Loucy (cell line): ENCODE measurements at regions not wholly inside any gene's neighbourhood (a gene's known extent, or its start where the extent isn't known, plus 50 kb on each side); places are given as distances from the start of the nearest gene placed in this dataset.

ENCODE experiments used
- H2AFZ ChIP-seq: fragments of 200-600 bp; sonication (generic); 2 replicates; pipeline ENCODE4 v1.6.0; 2016; ENCODE audit warnings: antibody characterized with exemption, mild to moderate bottlenecking, low read length, moderate library complexity
- H3F3A ChIP-seq: fragments of 200-600 bp; 2 replicates; pipeline ENCODE4 v1.6.0; 2016; ENCODE audit warnings: antibody characterized with exemption, low read depth, mild to moderate bottlenecking
- H3K27me3 ChIP-seq: fragments of 200-600 bp; sonication (generic); 2 replicates; pipeline ENCODE4 v1.6.1; 2014; ENCODE audit warnings: low read length, mild to moderate bottlenecking; ENCODE audit not compliant: insufficient read depth, poor library complexity, severe bottlenecking
- H3K36me3 ChIP-seq: fragments of 200-600 bp; sonication (generic); 2 replicates; pipeline ENCODE4 v1.6.1; 2016; ENCODE audit warnings: low read length; ENCODE audit not compliant: insufficient read depth
- H3K4me1 ChIP-seq: fragments of 200-600 bp; sonication (generic); 2 replicates; pipeline ENCODE4 v1.5.1; 2014; ENCODE audit warnings: low read length, mild to moderate bottlenecking; ENCODE audit not compliant: insufficient read depth, poor library complexity, severe bottlenecking
- H3K4me2 ChIP-seq: fragments of 200-600 bp; sonication (generic); 2 replicates; pipeline ENCODE4 v1.6.0; 2014; ENCODE audit warnings: antibody characterized with exemption, low read length, low read depth, mild to moderate bottlenecking; ENCODE audit not compliant: poor library complexity, severe bottlenecking
- H3K4me3 ChIP-seq: fragments of 200-600 bp; sonication (generic); 2 replicates; pipeline ENCODE4 v1.5.1; 2014; ENCODE audit warnings: low read length, mild to moderate bottlenecking, mixed read lengths; ENCODE audit not compliant: poor library complexity, severe bottlenecking
- H3K79me2 ChIP-seq: fragments of 200-600 bp; sonication (generic); 2 replicates; pipeline ENCODE4 v1.6.1; 2014; ENCODE audit warnings: low read length; ENCODE audit not compliant: insufficient read depth
- H3K9ac ChIP-seq: fragments of 200-600 bp; sonication (generic); 2 replicates; pipeline ENCODE4 v1.6.0; 2014; ENCODE audit warnings: mild to moderate bottlenecking, low read depth, low read length, moderate library complexity; ENCODE audit not compliant: poor library complexity, severe bottlenecking
- H3K9me2 ChIP-seq: fragments of 200-600 bp; sonication (generic); replicated peaks from 2 replicates; pipeline ENCODE4 v1.6.1; 2016; ENCODE audit warnings: low read depth, low read length, mixed read lengths
- H3K9me3 ChIP-seq: fragments of 200-600 bp; sonication (generic); 2 replicates; pipeline ENCODE4 v1.6.1; 2014; ENCODE audit warnings: mild to moderate bottlenecking, antibody characterized with exemption, low read length, low read depth; ENCODE audit not compliant: insufficient read depth
- H4K20me1 ChIP-seq: fragments of 200-600 bp; sonication (generic); 2 replicates; pipeline ENCODE4 v1.6.0; 2014; ENCODE audit warnings: antibody characterized with exemption, low read length, mild to moderate bottlenecking; ENCODE audit not compliant: insufficient read depth, poor library complexity, severe bottlenecking
- CTCF ChIP-seq: fragments of 200-600 bp; sonication (generic); conservative IDR thresholded peaks from 2 replicates; pipeline ENCODE4 v1.5.1; 2014; ENCODE audit warnings: mild to moderate bottlenecking, antibody characterized with exemption, low read length
- EZH2phosphoT487 ChIP-seq: fragments of 200-600 bp; IDR thresholded peaks from 2 replicates; pipeline ENCODE4 v1.6.1; 2018; ENCODE audit warnings: antibody characterized with exemption, mild to moderate bottlenecking, moderate library complexity, borderline replicate concordance

DNA sequence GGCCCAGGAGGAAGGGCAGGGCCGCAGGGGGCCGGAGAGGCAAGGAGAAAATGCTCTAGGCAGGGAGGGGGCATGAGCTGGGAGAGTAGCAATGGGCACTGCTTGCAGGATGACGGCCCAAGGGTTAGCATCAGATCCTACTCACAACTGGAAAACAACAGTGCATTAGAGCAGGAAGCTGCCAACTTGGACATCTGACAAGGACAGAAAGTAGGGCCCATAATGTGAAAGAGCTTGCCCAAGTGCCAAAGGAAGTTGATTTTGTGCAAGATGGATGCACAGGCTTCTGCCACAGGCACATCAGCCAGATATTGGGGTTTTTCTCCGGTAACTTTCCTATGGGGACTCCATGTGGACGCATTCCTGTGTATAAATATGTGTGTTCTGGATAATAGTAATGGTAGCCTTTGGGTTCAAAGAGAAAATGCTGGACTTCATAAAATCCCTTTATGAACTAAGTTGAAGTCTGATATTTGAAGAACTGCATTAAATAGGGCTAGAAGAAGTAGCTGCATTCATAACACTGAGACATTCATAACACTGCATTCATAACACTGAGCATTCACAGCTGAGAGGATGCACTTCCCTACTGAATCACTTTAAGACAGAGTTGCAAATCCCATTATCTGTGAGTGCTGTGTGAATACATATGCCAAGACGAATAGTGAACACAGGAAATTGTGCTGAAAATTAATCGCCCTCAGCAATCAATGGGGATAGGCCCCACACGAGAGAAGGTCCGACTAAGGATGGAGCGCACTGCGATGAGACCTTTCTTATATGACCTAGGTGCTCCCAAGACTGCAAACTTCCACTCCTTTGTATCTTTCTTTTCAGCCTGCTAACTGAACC, 235.6 kb upstream of the PRDM1 start:
- H3K79me2 ChIP-seq, result no peaks in the 10 kb centered on the region

DNA sequence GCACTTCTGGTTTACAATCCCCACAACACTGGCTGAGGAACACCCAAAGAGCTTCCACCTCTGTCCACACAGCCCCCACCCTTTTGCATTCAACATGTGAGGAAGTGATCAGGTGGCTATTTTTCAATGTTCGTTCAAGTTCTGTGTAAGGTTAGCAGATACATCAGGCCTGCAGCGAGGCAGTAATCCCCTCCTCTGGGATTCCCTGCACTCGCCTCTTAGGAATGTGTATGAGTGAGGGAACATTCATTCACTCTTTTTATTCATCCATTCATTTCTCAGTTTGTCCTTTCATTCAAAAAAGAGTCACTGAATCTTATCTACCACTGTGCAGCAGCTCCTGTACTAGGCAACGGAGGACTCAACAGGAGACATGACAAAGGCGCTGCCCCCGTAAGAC, 236.4 kb upstream of the PRDM1 start:
- H3K9me3 ChIP-seq, result no peaks in the 10 kb centered on the region
- H3K36me3 ChIP-seq, result no peaks in the 10 kb centered on the region
- H3K4me3 ChIP-seq, result no peak overlapping the region
- H3K4me1 ChIP-seq, result no peaks in the 10 kb centered on the region
- H3K27me3 ChIP-seq, result no peaks in the 10 kb centered on the region
- H3K4me2 ChIP-seq, result no peak overlapping the region
- H4K20me1 ChIP-seq, result no peaks in the 10 kb centered on the region
- no peak overlapping the region for H3K9ac ChIP-seq
- TF ChIP-seq EZH2phosphoT487 (no peak), CTCF (no peak)
- no peaks in the 10 kb centered on the region for H3K79me2 ChIP-seq
- H3F3A ChIP-seq, result no peaks in the 10 kb centered on the region
- H2AFZ ChIP-seq, result no peak overlapping the region
- H3K9me2 ChIP-seq, result no peaks in the 10 kb centered on the region

More for the DNA sequence above, 235.6 kb upstream of the PRDM1 start:
- Histone ChIP-seq H3K9me3 (no peaks in the 10 kb centered on the region), H3K9me2 (no peaks in the 10 kb centered on the region), H3K36me3 (no peaks in the 10 kb centered on the region), H3K9ac (no peak overlapping the region), H3K27me3 (no peaks in the 10 kb centered on the region), H3K4me3 (no peak overlapping the region), H3F3A (no peaks in the 10 kb centered on the region), H2AFZ (no peak overlapping the region), H4K20me1 (no peaks in the 10 kb centered on the region), H3K4me2 (no peak overlapping the region), H3K4me1 (no peaks in the 10 kb centered on the region)
- TF ChIP-seq CTCF (no peak), EZH2phosphoT487 (no peak)

- H3F3A ChIP-seq, result no peaks in the 10 kb centered on the region
These were observed 238.7 kb upstream of the PRDM1 start for GRCh38 chr6:105847433-105847832.

More at GRCh38 chr6:105847433-105847832, 238.7 kb upstream of the PRDM1 start:
- Histone ChIP-seq H3K79me2 (no peaks in the 10 kb centered on the region), H3K9ac (no peak overlapping the region), H3K4me2 (no peak overlapping the region), H3K36me3 (no peaks in the 10 kb centered on the region), H2AFZ (no peak overlapping the region), H4K20me1 (no peaks in the 10 kb centered on the region), H3K4me1 (no peaks in the 10 kb centered on the region), H3K4me3 (no peak overlapping the region), H3K9me2 (no peaks in the 10 kb centered on the region), H3K9me3 (no peaks in the 10 kb centered on the region), H3K27me3 (no peaks in the 10 kb centered on the region)
- TF ChIP-seq CTCF (no peak), EZH2phosphoT487 (no peak)
